SK-N-SH treated with all-trans-retinoic acid at 6 μM for 48 hours (cell line): ENCODE measurements at regions not wholly inside any gene's neighbourhood (a gene's known extent, or its start where the extent isn't known, plus 50 kb on each side); places are given as distances from the start of the nearest gene placed in this dataset.

Experiments
- RARB ChIP-seq: fragments of 250-450 bp; sonication (Bioruptor Pico); IDR thresholded peaks from 2 replicates; pipeline ENCODE4 v1.8.0; 2021; ENCODE audit warnings: mild to moderate bottlenecking, moderate library complexity
- ZFP30 ChIP-seq: fragments of 450-650 bp; formaldehyde crosslinking; IDR thresholded peaks from 2 replicates; pipeline ENCODE4 v1.5.0; 2022; ENCODE audit warnings: mild to moderate bottlenecking, moderate library complexity

- TF ChIP-seq RARB (no peak), ZFP30 (CRISPR knock-in tag) (no peak)
Observed at GRCh38 chr16:54431997-54432896, 145.7 kb upstream of the IRX3 start.
